Aorta (tissue), 5 donors: ENCODE measurements at regions not wholly inside any gene's neighbourhood (a gene's known extent, or its start where the extent isn't known, plus 50 kb on each side); places are given as distances from the start of the nearest gene placed in this dataset.

Source experiments
- ATAC-seq: fragments of 200-7000 bp; cut with Tn5 transposase; one replicate; pipeline ENCODE4 v1.9.1; 2022; ENCODE audit warnings: moderate library complexity; ENCODE audit not compliant: low FRiP score
- DNase-seq, 2 donors: peaks; one replicate each; pipeline ENCODE4 v3.0.0-alpha.2; 2020
- H3K27ac ChIP-seq, 2 donors: one replicate each; pipeline ENCODE4 v1.5.1; 2013; ENCODE audit warnings: low read length in 2 of 2, mild to moderate bottlenecking in 2 of 2, moderate library complexity in 2 of 2, control low read depth in 1 of 2, inconsistent platforms in 1 of 2, low read depth in 1 of 2
- H3K27me3 ChIP-seq, 2 donors: one replicate each; pipeline ENCODE4 v1.6.1; 2013; ENCODE audit warnings: control low read depth in 1 of 2, low read length in 1 of 2, mild to moderate bottlenecking in 1 of 2, moderate library complexity in 1 of 2; ENCODE audit not compliant: insufficient read depth in 2 of 2, control insufficient read depth in 1 of 2
- H3K36me3 ChIP-seq, 2 donors: one replicate each; pipeline ENCODE4 v1.6.1; 2013; ENCODE audit warnings: control low read depth in 1 of 2, low read length in 1 of 2, mild to moderate bottlenecking in 1 of 2; ENCODE audit not compliant: insufficient read depth in 2 of 2, control insufficient read depth in 1 of 2
- H3K4me1 ChIP-seq, 2 donors: one replicate each; pipeline ENCODE4 v1.6.1; 2013; ENCODE audit warnings: low read length in 2 of 2, control low read depth in 1 of 2, mild to moderate bottlenecking in 1 of 2, moderate library complexity in 1 of 2; ENCODE audit not compliant: insufficient read depth in 2 of 2, control insufficient read depth in 1 of 2
- H3K4me3 ChIP-seq, 2 donors: one replicate each; pipeline ENCODE4 v1.5.1; 2013; ENCODE audit warnings: low read length in 2 of 2, control low read depth in 1 of 2, mild to moderate bottlenecking in 1 of 2
- H3K9me3 ChIP-seq: one replicate; pipeline ENCODE4 v1.6.1; 2013; ENCODE audit warnings: mild to moderate bottlenecking, low read length; ENCODE audit not compliant: control insufficient read depth
- WGBS, 2 donors: extraction: QIAGEN DNeasy Blood & Tissue Kit; methylation state at CpG; one replicate each; pipeline ENCODE4 v1.1.7; 2013; 5-methylcytosine and 5-hydroxymethylcytosine counted together
- intact Hi-C, 2 donors: fragments of 100-400 bp; cut with DNase I; formaldehyde crosslinking; loops; one replicate each; pipeline versions ENCODE4 v1.14.2 to v1.15.0; 2022
- donor health status: healthy with polysubstance abuse.
- donor health status: Bipolar disorder and iron deficiency.
- donor health status: DM: no; HTN: no; CAD: no.
- donor health status: DM: no; HTN: no; CAD: no.
- donor health status: DM: yes; HTN: yes; CAD: no.

- no peak overlapping the region for H3K27ac ChIP-seq
- H3K9me3 ChIP-seq, result no peaks in the 10 kb centered on the region
- H3K4me3 ChIP-seq, result no peak overlapping the region
- no peaks in the 10 kb centered on the region for H3K36me3 ChIP-seq
- intact Hi-C loops, result no loop called here
- no peaks in the 10 kb centered on the region for H3K4me1 ChIP-seq
- 69 to 73% methylated on average over 7 of the region's 7 CpGs for WGBS, 2 donors
- ATAC-seq (no peak), DNase-seq (no peak)
- H3K27me3 ChIP-seq, result peaks cover 0 to 4% of the 10 kb centered on the region in 2 donors
These were observed 120.8 kb upstream of the CDCA7L start for GRCh38 chr7:22066522-22066921.

GRCh38 chr7:22064816-22065215 lies 119.1 kb upstream of the CDCA7L start:
- Histone ChIP-seq H3K27me3 (peaks cover 0 to 4% of the 10 kb centered on the region in 2 donors), H3K9me3 (no peaks in the 10 kb centered on the region), H3K27ac (no peak overlapping the region), H3K4me1 (no peaks in the 10 kb centered on the region), H3K36me3 (no peaks in the 10 kb centered on the region), H3K4me3 (no peak overlapping the region)
- 83 to 91% methylated on average over 2 of the region's 2 CpGs for WGBS, 2 donors
- ATAC-seq, result no peak
- intact Hi-C loops, result no loop called here
- DNase-seq, result no peak

GRCh38 chr7:22061775-22062174 lies 116.1 kb upstream of the CDCA7L start:
- Histone ChIP-seq H3K27me3 (no peaks in the 10 kb centered on the region), H3K27ac (no peak overlapping the region), H3K4me3 (no peak overlapping the region), H3K4me1 (no peaks in the 10 kb centered on the region), H3K36me3 (no peaks in the 10 kb centered on the region), H3K9me3 (no peaks in the 10 kb centered on the region)
- intact Hi-C loops, result no loop called here
- DNase-seq (no peak), ATAC-seq (no peak)
- 23 to 29% methylated on average over 2 of the region's 2 CpGs for WGBS, 2 donors

GRCh38 chr7:22060863-22061262 lies 115.2 kb upstream of the CDCA7L start:
- intact Hi-C loops, result no loop called here

GRCh38 chr7:22060197-22060596 lies 114.5 kb upstream of the CDCA7L start:
- Histone ChIP-seq H3K27ac (no peak overlapping the region), H3K36me3 (no peaks in the 10 kb centered on the region), H3K4me1 (no peaks in the 10 kb centered on the region), H3K27me3 (no peaks in the 10 kb centered on the region), H3K9me3 (no peaks in the 10 kb centered on the region), H3K4me3 (no peak overlapping the region)
- WGBS, 2 donors, result 90 to 92% methylated on average over 1 of the region's 1 CpG
- ATAC-seq (no peak), DNase-seq (no peak)
- intact Hi-C loops, result no loop called here

More at GRCh38 chr7:22060863-22061262, 115.2 kb upstream of the CDCA7L start:
- Histone ChIP-seq H3K27me3 (no peaks in the 10 kb centered on the region), H3K36me3 (no peaks in the 10 kb centered on the region), H3K4me1 (no peaks in the 10 kb centered on the region), H3K4me3 (no peak overlapping the region), H3K9me3 (no peaks in the 10 kb centered on the region), H3K27ac (no peak overlapping the region)
- WGBS, 2 donors, result 83 to 89% methylated on average over 3 of the region's 3 CpGs
- DNase-seq (no peak), ATAC-seq (no peak)

GRCh38 chr7:22055226-22055625 lies 109.5 kb upstream of the CDCA7L start:
- no peaks in the 10 kb centered on the region for H3K9me3 ChIP-seq

GRCh38 chr7:22052674-22053365 lies 107.1 kb upstream of the CDCA7L start:
- no peaks in the 10 kb centered on the region for H3K27me3 ChIP-seq
- DNase-seq (no peak), ATAC-seq (no peak)
- no peaks in the 10 kb centered on the region for H3K36me3 ChIP-seq
- WGBS, 2 donors, result 66 to 67% methylated on average over 9 of the region's 9 CpGs
- no peaks in the 10 kb centered on the region for H3K9me3 ChIP-seq
- H3K4me3 ChIP-seq, result no peak overlapping the region
- H3K4me1 ChIP-seq, result no peaks in the 10 kb centered on the region
- H3K27ac ChIP-seq, result no peak overlapping the region
- intact Hi-C loops, result no loop called here

More at GRCh38 chr7:22055226-22055625, 109.5 kb upstream of the CDCA7L start:
- Histone ChIP-seq H3K36me3 (no peaks in the 10 kb centered on the region), H3K27me3 (no peaks in the 10 kb centered on the region), H3K4me1 (no peaks in the 10 kb centered on the region), H3K4me3 (no peak overlapping the region), H3K27ac (no peak overlapping the region)
- 37 to 53% methylated on average over 6 of the region's 6 CpGs for WGBS, 2 donors
- no peak for DNase-seq
- intact Hi-C loops, result no loop called here
- ATAC-seq, result no peak

DNA sequence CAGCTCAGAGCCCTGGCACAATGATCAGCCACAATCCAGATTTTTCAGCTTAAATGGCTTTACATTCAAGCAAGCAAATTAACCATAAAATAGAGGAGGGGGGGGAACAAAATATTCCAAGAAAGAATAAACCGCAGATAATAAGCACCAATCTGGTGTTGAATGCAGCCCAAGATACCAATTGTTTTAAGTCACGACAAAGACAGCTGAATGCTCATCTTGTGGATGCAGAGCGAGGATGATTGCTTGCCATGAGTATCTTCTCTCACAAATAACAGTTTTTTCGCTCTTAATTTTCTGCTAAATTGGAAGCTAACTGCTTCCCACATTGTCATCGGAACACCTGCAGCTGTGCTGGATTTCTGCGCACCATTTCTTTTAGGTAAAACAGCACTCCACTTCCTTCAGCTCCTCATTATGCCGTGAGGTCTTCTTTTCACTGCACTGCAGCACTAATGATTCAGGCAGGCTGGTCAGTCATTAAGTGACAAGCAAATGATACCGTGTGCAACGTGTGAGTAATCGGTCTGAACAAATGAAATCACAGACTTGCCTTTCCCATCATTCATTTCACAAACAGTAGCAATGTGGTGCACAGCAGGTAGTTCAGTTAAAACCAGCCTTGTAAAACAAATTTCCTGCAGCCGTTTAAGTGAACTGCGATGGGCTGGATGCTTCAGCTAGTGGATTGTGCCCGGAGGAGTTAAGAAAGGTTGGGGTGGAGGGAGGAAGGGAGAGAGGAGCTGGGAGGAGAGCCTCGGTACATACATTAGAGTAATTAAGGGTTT lies 106.4 kb upstream of the CDCA7L start:
- WGBS, 2 donors, result 44 to 45% methylated on average over 14 of the region's 14 CpGs
- Histone ChIP-seq H3K36me3 (no peaks in the 10 kb centered on the region), H3K4me1 (no peaks in the 10 kb centered on the region), H3K4me3 (no peak overlapping the region), H3K27ac (no peak overlapping the region), H3K27me3 (no peaks in the 10 kb centered on the region), H3K9me3 (no peaks in the 10 kb centered on the region)
- ATAC-seq (no peak), DNase-seq (no peak)
- intact Hi-C loops, result no loop called here
